WTC11 (cell line): ENCODE measurements at regions not wholly inside any gene's neighbourhood (a gene's known extent, or its start where the extent isn't known, plus 50 kb on each side); places are given as distances from the start of the nearest gene placed in this dataset.

ENCODE experiments used
- ATF3 ChIP-seq: sonication (generic); formaldehyde crosslinking; conservative IDR thresholded peaks from 2 replicates; pipeline ENCODE4 v1.8.1; 2022; ENCODE audit warnings: mild to moderate bottlenecking, missing genetic modification reagents
- CTCF ChIP-seq: fragments of 200-600 bp; IDR thresholded peaks from 2 replicates; pipeline ENCODE4 v1.8.0; 2022; ENCODE audit warnings: antibody characterized with exemption
- E2F1 ChIP-seq: sonication (generic); formaldehyde crosslinking; IDR thresholded peaks from 2 replicates; pipeline ENCODE4 v1.8.0; 2022; ENCODE audit warnings: mild to moderate bottlenecking, missing genetic modification reagents
- ETV6 ChIP-seq: sonication (generic); formaldehyde crosslinking; IDR thresholded peaks from 2 replicates; pipeline ENCODE4 v1.8.1; 2022; ENCODE audit warnings: mild to moderate bottlenecking, missing genetic modification reagents
- FOXJ3 ChIP-seq: sonication (generic); formaldehyde crosslinking; IDR thresholded peaks from 2 replicates; pipeline ENCODE4 v1.9.0; 2021; ENCODE audit warnings: missing genetic modification reagents, mild to moderate bottlenecking, borderline replicate concordance
- MLX ChIP-seq: sonication (generic); formaldehyde crosslinking; IDR thresholded peaks from 2 replicates; pipeline ENCODE4 v1.8.1; 2023; ENCODE audit warnings: mild to moderate bottlenecking, missing genetic modification reagents, moderate library complexity
- SP1 ChIP-seq: sonication (generic); formaldehyde crosslinking; conservative IDR thresholded peaks from 2 replicates; pipeline ENCODE4 v1.8.1; 2022; ENCODE audit warnings: missing genetic modification reagents
- TEAD4 ChIP-seq: sonication (generic); formaldehyde crosslinking; IDR thresholded peaks from 2 replicates; pipeline ENCODE4 v1.8.0; 2022; ENCODE audit warnings: mild to moderate bottlenecking, missing genetic modification reagents
- ZBTB21 ChIP-seq: sonication (generic); formaldehyde crosslinking; IDR thresholded peaks from 2 replicates; pipeline ENCODE4 v1.8.1; 2023; ENCODE audit warnings: mild to moderate bottlenecking, missing genetic modification reagents, borderline replicate concordance
- ZNF138 ChIP-seq: sonication (generic); formaldehyde crosslinking; conservative IDR thresholded peaks from 2 replicates; pipeline ENCODE4 v1.8.1; 2022; ENCODE audit warnings: mild to moderate bottlenecking, moderate library complexity, missing genetic modification reagents
- ZNF219 ChIP-seq: sonication (generic); formaldehyde crosslinking; IDR thresholded peaks from 2 replicates; pipeline ENCODE4 v1.8.0; 2023; ENCODE audit warnings: missing genetic modification reagents, mild to moderate bottlenecking, borderline replicate concordance
- TF ChIP-seq, protein P1 (sequence below): sonication (generic); formaldehyde crosslinking; IDR thresholded peaks from 2 replicates; pipeline ENCODE4 v1.8.1; 2023; ENCODE audit warnings: mild to moderate bottlenecking, missing genetic modification reagents, borderline replicate concordance
- TF ChIP-seq, protein P2 (sequence below): sonication (generic); formaldehyde crosslinking; IDR thresholded peaks from 2 replicates; pipeline ENCODE4 v1.8.1; 2022; ENCODE audit warnings: missing genetic modification reagents, borderline replicate concordance

DNA sequence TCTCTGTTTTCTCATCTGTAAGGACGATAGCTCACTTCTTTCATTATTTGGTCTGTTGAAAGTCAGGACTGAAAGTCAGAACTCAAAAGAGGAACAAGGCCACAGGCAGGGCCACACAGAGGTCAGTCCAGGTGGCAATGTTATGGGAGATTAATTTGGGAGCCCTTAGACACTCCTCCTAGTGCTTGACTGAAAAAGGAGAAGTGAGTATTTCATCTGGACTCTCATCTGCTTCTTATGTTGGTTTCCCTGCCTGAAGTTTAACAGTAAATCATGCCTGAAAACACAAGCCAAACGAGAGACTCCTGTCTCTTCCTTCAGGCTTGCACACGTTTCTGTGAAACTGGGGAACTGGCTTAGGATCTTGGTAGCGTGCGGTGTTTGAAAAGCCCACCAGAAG lies 248.5 kb downstream of the BUB3 start:
- TF ChIP-seq CTCF, result no peak
- TF ChIP-seq ATF3 (CRISPR knock-in tag), result no peak
- no peak for TF ChIP-seq FOXJ3 (CRISPR knock-in tag)
- no peak for TF ChIP-seq ZBTB21 (CRISPR knock-in tag)
- TF ChIP-seq, protein P1, sequence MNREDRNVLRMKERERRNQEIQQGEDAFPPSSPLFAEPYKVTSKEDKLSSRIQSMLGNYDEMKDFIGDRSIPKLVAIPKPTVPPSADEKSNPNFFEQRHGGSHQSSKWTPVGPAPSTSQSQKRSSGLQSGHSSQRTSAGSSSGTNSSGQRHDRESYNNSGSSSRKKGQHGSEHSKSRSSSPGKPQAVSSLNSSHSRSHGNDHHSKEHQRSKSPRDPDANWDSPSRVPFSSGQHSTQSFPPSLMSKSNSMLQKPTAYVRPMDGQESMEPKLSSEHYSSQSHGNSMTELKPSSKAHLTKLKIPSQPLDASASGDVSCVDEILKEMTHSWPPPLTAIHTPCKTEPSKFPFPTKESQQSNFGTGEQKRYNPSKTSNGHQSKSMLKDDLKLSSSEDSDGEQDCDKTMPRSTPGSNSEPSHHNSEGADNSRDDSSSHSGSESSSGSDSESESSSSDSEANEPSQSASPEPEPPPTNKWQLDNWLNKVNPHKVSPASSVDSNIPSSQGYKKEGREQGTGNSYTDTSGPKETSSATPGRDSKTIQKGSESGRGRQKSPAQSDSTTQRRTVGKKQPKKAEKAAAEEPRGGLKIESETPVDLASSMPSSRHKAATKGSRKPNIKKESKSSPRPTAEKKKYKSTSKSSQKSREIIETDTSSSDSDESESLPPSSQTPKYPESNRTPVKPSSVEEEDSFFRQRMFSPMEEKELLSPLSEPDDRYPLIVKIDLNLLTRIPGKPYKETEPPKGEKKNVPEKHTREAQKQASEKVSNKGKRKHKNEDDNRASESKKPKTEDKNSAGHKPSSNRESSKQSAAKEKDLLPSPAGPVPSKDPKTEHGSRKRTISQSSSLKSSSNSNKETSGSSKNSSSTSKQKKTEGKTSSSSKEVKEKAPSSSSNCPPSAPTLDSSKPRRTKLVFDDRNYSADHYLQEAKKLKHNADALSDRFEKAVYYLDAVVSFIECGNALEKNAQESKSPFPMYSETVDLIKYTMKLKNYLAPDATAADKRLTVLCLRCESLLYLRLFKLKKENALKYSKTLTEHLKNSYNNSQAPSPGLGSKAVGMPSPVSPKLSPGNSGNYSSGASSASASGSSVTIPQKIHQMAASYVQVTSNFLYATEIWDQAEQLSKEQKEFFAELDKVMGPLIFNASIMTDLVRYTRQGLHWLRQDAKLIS, result no peak
- no peak for TF ChIP-seq ZNF138 (CRISPR knock-in tag)
- TF ChIP-seq ZNF219 (CRISPR knock-in tag), result no peak
- TF ChIP-seq ETV6 (CRISPR knock-in tag), result no peak
- no peak for TF ChIP-seq MLX (CRISPR knock-in tag)
- no peak for TF ChIP-seq SP1 (CRISPR knock-in tag)
- no peak for TF ChIP-seq TEAD4 (CRISPR knock-in tag)
- TF ChIP-seq E2F1, result no peak
- TF ChIP-seq, protein P2, sequence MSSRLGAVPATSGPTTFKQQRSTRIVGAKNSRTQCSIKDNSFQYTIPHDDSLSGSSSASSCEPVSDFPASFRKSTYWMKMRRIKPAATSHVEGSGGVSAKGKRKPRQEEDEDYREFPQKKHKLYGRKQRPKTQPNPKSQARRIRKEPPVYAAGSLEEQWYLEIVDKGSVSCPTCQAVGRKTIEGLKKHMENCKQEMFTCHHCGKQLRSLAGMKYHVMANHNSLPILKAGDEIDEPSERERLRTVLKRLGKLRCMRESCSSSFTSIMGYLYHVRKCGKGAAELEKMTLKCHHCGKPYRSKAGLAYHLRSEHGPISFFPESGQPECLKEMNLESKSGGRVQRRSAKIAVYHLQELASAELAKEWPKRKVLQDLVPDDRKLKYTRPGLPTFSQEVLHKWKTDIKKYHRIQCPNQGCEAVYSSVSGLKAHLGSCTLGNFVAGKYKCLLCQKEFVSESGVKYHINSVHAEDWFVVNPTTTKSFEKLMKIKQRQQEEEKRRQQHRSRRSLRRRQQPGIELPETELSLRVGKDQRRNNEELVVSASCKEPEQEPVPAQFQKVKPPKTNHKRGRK, result no peak
